ENCODE measurements at regions not wholly inside any gene's neighbourhood (a gene's known extent, or its start where the extent isn't known, plus 50 kb on each side); places are given as distances from the start of the nearest gene placed in this dataset.
A peak's percentile ranks its signal among the peaks of the same experiment; 100 is the strongest.

DNA sequence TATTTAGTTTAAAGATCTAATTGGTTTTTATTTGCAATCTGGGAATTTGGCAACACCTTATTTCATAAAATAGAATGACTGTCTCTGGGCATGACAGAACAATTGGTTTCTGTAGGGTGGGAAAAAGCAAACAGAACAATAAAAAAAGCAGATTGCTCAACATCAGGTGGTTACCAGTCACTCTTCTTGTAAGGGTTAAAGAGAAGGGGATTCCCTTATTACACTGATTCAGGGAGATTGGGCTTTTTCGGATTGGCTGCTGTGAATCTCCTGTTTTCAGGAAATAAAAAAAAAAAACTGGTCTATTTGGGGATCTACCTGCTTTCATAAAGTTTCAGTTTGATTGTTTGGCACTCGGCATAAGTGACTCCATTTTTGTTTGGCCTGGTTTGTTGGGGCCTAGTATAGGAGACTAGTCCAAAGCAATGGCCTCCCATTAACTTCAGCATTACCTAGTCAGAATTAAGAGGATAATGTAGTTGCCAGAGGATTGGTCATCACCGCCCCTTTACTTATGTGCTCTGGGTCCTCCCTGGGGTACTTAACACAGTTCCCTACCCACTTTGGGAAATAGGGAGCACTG lies 380.5 kb downstream of the IDS start:
- TF ChIP-seq, protein P1, sequence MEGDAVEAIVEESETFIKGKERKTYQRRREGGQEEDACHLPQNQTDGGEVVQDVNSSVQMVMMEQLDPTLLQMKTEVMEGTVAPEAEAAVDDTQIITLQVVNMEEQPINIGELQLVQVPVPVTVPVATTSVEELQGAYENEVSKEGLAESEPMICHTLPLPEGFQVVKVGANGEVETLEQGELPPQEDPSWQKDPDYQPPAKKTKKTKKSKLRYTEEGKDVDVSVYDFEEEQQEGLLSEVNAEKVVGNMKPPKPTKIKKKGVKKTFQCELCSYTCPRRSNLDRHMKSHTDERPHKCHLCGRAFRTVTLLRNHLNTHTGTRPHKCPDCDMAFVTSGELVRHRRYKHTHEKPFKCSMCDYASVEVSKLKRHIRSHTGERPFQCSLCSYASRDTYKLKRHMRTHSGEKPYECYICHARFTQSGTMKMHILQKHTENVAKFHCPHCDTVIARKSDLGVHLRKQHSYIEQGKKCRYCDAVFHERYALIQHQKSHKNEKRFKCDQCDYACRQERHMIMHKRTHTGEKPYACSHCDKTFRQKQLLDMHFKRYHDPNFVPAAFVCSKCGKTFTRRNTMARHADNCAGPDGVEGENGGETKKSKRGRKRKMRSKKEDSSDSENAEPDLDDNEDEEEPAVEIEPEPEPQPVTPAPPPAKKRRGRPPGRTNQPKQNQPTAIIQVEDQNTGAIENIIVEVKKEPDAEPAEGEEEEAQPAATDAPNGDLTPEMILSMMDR (IDR thresholded peaks at IDR 0.05; ENCODE audit: insufficient read depth, low read depth, low read length) = no peak
- no peaks in the 10 kb centered on the region for H3K36me3 Mint-ChIP-seq (ENCODE audit: low read depth, unreplicated experiment)
- H3K27me3 Mint-ChIP-seq (ENCODE audit: low read depth, unreplicated experiment) = peaks cover 5% of the 10 kb centered on the region
- H3K79me2 ChIP-seq (ENCODE audit: insufficient read depth, low read length) = no peaks in the 10 kb centered on the region
- H3K4me2 ChIP-seq (ENCODE audit: low read length) = no peak overlapping the region
- H3K36me3 ChIP-seq (ENCODE audit: insufficient read depth, low read length) = no peaks in the 10 kb centered on the region
- peaks cover 2% of the 10 kb centered on the region for H3K4me1 Mint-ChIP-seq (ENCODE audit: low read depth, unreplicated experiment)
- no peak overlapping the region for H2AFZ ChIP-seq (ENCODE audit: low read depth, low read length)
- no peaks in the 10 kb centered on the region for H3K4me1 ChIP-seq (ENCODE audit: insufficient read depth, low read length)
- no peak for DNase-seq (ENCODE audit: low read depth)
- H3K9me3 ChIP-seq (ENCODE audit: insufficient read depth, low read depth, low read length) = no peaks in the 10 kb centered on the region
- H3K27me3 ChIP-seq (ENCODE audit: insufficient read depth, low read length) = no peaks in the 10 kb centered on the region
- FAIRE-seq = peak; percentile 17
- H3K4me3 ChIP-seq (ENCODE audit: insufficient read depth, low read depth, low read length) = no peak overlapping the region
- H3K27ac ChIP-seq (ENCODE audit: low read depth, low read length) = no peak overlapping the region
- peaks cover 1% of the 10 kb centered on the region for H3K9me3 Mint-ChIP-seq (ENCODE audit: unreplicated experiment)
- no peaks in the 10 kb centered on the region for H4K20me1 ChIP-seq (ENCODE audit: insufficient read depth, low read length)
- H3K4me3 Mint-ChIP-seq (ENCODE audit: unreplicated experiment) = no peak overlapping the region
- no peak overlapping the region for H3K27ac Mint-ChIP-seq (ENCODE audit: unreplicated experiment)
- H3K9ac ChIP-seq (ENCODE audit: low read length) = no peak overlapping the region

DNA sequence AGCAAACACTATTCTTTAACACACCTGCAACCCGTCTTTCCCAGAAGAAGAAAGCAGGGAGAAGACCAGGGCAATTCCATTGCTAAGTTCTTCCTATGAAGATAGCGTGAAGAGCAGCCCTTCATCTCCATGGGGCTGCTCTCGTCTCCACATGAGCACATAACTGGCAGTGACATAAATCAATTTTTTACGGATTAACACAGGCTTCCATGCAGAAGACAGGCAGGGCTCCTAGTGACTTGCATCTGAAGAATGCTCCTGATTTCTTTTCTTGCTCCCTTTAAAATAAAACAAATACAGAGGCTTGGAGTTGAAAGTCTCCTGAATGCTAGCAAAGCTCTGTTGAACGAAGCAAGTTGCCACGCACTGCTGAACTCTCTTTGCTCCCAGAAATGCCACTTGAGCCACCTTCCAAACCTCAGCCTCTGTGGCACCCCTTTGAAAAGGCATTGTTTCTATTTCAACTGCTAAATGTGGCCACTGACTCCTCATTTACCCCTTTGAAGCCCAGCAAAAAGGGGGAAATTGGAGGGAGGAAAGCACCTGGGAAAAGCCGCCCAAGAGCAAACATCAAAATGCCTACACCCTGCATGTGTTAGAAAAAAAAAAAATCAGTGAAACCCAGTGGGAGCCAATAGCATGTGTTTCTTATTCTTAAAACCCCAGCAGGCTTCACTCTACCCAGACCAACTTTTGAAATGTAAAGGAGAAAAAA lies 383.7 kb downstream of the IDS start:
- H3K27ac ChIP-seq (ENCODE audit: low read depth, low read length) = no peak overlapping the region
- H3K4me2 ChIP-seq (ENCODE audit: low read length) = no peak overlapping the region

DNA sequence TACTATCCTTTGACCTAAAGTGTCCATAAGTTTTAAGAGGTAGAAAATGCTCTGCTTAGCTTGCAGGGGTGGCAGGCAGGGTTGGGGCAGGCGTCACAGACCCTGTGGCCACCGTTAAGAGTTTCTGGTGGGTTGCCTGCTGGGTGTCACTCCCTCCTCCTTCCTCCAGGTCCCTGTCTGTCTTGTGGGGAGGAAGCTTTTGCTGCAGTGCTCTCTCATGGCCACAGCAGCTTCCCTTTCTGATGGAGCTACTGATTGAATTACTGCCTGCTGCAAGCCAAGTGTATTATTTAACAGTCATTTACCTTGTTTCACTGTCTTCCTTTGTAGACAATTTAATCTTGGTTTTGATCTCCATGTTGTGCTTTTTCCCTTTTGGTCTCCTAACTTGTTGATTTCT lies 384.6 kb downstream of the IDS start:
- H3K4me3 ChIP-seq (ENCODE audit: insufficient read depth, low read depth, low read length) = no peak overlapping the region
- H2AFZ ChIP-seq (ENCODE audit: low read depth, low read length) = no peak overlapping the region
- Mint-ChIP-seq H3K9me3 (ENCODE audit: unreplicated experiment) (peaks cover 1% of the 10 kb centered on the region), H3K27ac (ENCODE audit: unreplicated experiment) (no peak overlapping the region), H3K36me3 (ENCODE audit: low read depth, unreplicated experiment) (no peaks in the 10 kb centered on the region), H3K27me3 (ENCODE audit: low read depth, unreplicated experiment) (peaks cover 5% of the 10 kb centered on the region), H3K4me3 (ENCODE audit: unreplicated experiment) (no peak overlapping the region), H3K4me1 (ENCODE audit: low read depth, unreplicated experiment) (no peaks in the 10 kb centered on the region)
- DNase-seq (ENCODE audit: low read depth) = no peak
- no peak for FAIRE-seq
- no peaks in the 10 kb centered on the region for H3K79me2 ChIP-seq (ENCODE audit: insufficient read depth, low read length)
- H3K27me3 ChIP-seq (ENCODE audit: insufficient read depth, low read length) = no peaks in the 10 kb centered on the region
- no peaks in the 10 kb centered on the region for H3K9me3 ChIP-seq (ENCODE audit: insufficient read depth, low read depth, low read length)
- no peak overlapping the region for H3K4me2 ChIP-seq (ENCODE audit: low read length)
- no peaks in the 10 kb centered on the region for H3K4me1 ChIP-seq (ENCODE audit: insufficient read depth, low read length)
- no peak overlapping the region for H3K27ac ChIP-seq (ENCODE audit: low read depth, low read length)
- H3K36me3 ChIP-seq (ENCODE audit: insufficient read depth, low read length) = no peaks in the 10 kb centered on the region
- H4K20me1 ChIP-seq (ENCODE audit: insufficient read depth, low read length) = no peaks in the 10 kb centered on the region
- no peak overlapping the region for H3K9ac ChIP-seq (ENCODE audit: low read length)
- TF ChIP-seq, protein P1 (IDR thresholded peaks at IDR 0.05; ENCODE audit: insufficient read depth, low read depth, low read length) = no peak
- no peak for TF ChIP-seq EZH2 (IDR thresholded peaks at IDR 0.05; ENCODE audit: insufficient read depth, low read length)

More for the DNA sequence above, 383.7 kb downstream of the IDS start:
- FAIRE-seq = no peak
- H3K36me3 Mint-ChIP-seq (ENCODE audit: low read depth, unreplicated experiment) = no peaks in the 10 kb centered on the region
- peaks cover 5% of the 10 kb centered on the region for H3K27me3 Mint-ChIP-seq (ENCODE audit: low read depth, unreplicated experiment)
- Histone ChIP-seq H3K4me3 (ENCODE audit: insufficient read depth, low read depth, low read length) (no peak overlapping the region), H3K79me2 (ENCODE audit: insufficient read depth, low read length) (no peaks in the 10 kb centered on the region), H2AFZ (ENCODE audit: low read depth, low read length) (no peak overlapping the region), H3K9ac (ENCODE audit: low read length) (no peak overlapping the region), H3K27me3 (ENCODE audit: insufficient read depth, low read length) (no peaks in the 10 kb centered on the region), H3K36me3 (ENCODE audit: insufficient read depth, low read length) (no peaks in the 10 kb centered on the region), H4K20me1 (ENCODE audit: insufficient read depth, low read length) (no peaks in the 10 kb centered on the region), H3K9me3 (ENCODE audit: insufficient read depth, low read depth, low read length) (no peaks in the 10 kb centered on the region), H3K4me1 (ENCODE audit: insufficient read depth, low read length) (no peaks in the 10 kb centered on the region)
- H3K27ac Mint-ChIP-seq (ENCODE audit: unreplicated experiment) = no peak overlapping the region
- no peaks in the 10 kb centered on the region for H3K4me1 Mint-ChIP-seq (ENCODE audit: low read depth, unreplicated experiment)
- no peak for DNase-seq (ENCODE audit: low read depth)
- no peak overlapping the region for H3K4me3 Mint-ChIP-seq (ENCODE audit: unreplicated experiment)
- TF ChIP-seq EZH2 (IDR thresholded peaks at IDR 0.05; ENCODE audit: insufficient read depth, low read length) = no peak
- TF ChIP-seq, protein P1 (IDR thresholded peaks at IDR 0.05; ENCODE audit: insufficient read depth, low read depth, low read length) = no peak
- H3K9me3 Mint-ChIP-seq (ENCODE audit: unreplicated experiment) = peaks cover 1% of the 10 kb centered on the region

All from astrocyte (in vitro differentiated cells and primary cell).